Stimulated activated CD4-positive, alpha-beta T cell treated with anti-CD3 and anti-CD28 coated beads, Interleukin-15, amount 100 ng/mL, for 1 hour (primary cell): ENCODE measurements at regions not wholly inside any gene's neighbourhood (a gene's known extent, or its start where the extent isn't known, plus 50 kb on each side); places are given as distances from the start of the nearest gene placed in this dataset.
A peak's percentile ranks its signal among the peaks of the same experiment; 100 is the strongest.
"Not testable (repeated sequence)": the region's sequence is repeated elsewhere in the genome, so short reads cannot be mapped to it uniquely, and the experiment has no call there.

Source experiments
- DNase-seq, 2 donors: peaks; one replicate each; pipeline ENCODE4 v3.0.0-alpha.2; 2020; ENCODE audit warnings: low read depth in 1 of 2, low spot score in 1 of 2

DNA sequence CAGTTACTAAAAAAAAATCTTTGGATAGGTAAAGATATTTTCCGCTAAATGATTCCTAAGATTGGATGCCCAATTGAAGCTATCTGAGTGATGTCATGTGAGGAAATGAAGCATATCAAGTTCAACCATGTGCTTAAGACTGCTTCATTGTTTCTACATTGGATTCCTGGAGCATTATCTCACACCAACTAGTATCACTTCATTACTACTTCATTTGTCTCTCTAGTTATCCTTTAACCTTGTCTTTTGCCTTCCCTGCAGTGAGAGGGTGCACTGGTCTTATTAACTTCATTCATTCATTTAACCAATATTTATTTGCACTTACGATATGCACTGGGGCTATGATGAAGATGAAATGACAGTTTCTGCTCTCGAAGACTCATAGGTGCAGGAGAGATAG, 198.1 kb downstream of the SLC38A4 start:
- DNase-seq, result no peak

DNA sequence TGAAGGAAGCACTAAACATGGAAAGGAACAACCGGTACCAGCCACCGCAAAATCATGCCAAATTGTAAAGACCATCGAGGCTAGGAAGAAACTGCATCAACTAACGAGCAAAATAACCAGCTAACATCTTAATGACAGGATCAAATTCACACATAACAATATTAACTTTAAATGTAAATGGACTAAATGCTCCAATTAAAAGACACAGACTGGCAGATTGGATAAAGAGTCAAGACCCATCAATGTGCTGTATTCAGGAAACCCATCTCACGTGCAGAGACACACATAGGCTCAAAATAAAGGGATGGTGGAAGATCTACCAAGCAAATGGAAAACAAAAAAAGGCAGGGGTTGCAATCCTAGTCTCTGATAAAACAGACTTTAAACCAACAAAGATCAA, 206.3 kb downstream of the SLC38A4 start:
- not testable (repeated sequence) for DNase-seq

- DNase-seq, result not testable (repeated sequence)
Measured at GRCh38 chr12:46617737-46618136, 208.1 kb downstream of the SLC38A4 start.

DNA sequence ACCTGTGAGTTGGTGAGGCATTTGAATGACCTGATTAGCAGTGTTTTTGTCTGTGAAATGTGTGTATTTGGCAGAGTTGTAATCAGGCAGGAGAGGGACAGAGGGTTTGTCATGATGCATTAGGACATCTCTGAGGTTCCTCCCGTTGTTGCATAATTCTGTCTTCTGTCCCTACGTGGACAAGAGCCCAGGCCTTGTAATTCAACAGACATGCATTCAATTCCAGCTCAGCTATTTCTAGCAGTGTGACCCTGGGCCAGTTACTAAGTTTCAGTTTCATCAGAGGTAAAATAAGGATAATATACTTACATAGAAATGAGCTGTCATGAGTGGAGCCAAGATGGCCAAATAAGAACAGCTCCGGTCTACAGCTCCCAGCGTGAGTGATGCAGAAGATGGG, 208.6 kb downstream of the SLC38A4 start:
- no peak for DNase-seq

DNA sequence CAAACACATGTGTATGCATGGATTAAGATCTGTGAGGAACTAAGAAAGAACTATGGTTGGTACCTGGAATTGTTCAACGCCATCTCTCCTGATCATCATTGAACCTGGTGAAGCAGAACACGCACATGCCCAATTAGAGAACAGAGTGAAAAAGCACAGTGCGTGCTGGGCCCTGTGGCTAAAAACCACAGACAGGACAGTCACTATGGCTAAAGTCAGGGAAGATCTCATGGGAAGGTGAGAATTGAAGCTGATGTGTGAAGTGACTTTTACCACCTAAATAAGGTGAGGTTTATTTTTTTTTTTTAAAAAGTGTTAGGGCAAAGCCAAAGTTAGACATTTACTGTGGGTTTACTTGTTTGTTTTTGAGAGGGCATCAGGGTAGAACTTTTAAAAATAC, 215.0 kb downstream of the SLC38A4 start:
- no peak for DNase-seq

- DNase-seq, result no peak
Measured at GRCh38 chr12:46609674-46610073, 216.1 kb downstream of the SLC38A4 start.

DNA sequence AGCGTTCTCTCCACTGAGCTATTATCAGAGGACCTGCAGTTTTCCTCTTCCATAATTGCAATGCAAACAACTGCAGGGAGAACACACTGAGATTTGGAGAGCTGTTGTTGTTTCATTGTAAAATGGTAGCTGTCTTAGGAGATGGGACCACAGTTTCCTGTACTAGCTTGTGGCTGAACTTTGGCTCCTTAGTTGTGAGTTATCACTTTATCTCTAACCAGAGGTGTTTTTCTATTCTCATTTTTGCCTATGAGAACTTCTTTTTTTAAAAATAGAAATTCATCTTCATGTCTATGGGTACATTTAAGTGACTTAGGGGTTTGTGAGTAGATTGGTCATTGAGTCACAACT, 216.5 kb downstream of the SLC38A4 start:
- no peak for DNase-seq

- no peak for DNase-seq
Measured at GRCh38 chr12:46608431-46609272, 217.1 kb downstream of the SLC38A4 start.

DNA sequence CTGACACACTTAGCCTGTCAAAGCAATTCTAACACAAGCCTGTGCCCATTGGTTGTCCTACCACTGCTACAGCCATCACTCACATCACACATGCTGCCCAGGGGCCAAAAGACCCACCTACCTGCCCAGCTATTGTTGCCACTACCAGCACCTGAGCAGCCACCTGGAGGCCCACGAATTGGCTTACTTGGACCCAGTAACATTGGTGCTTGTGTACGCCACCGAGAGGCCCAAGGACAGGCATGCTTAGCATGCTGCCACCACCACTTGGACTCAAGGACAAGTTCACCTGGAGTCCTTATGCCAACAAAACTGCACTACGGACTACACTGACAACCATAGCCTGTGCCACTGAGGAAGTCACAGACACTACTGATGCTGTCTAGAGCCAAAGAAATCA, 221.1 kb downstream of the SLC38A4 start:
- no peak for DNase-seq

DNA sequence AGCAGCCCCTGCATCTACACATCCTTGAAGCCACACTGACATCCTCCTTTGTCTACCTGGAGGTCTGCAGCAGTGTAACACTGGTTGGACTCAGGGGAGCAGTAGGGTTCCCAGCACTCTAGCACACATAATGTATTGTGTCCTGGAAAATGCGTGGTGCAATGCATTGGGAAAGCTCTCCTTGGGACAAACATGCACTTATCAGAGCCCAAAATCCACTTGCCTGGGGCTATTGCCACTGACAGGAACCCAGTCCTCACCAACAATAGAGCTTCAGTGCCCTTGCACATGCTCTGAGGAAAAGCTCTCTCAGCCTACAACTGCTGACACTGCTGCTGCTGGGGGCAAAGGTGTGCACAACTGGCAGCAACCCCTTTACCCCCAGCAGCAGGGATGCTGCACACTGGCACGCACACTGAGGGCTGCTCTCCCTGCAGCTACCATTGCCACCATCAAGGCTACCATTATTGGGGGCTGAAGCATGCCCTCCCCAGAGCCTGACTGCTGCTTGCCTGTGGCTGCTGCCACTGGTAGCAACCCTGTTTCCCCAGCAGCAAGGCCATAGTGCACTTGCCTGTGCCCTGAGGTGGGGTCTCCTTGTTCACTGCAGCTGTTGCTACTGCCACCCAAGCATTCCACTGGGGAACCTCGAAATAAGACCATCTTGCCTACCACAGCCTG, 221.9 kb downstream of the SLC38A4 start:
- no peak for DNase-seq

DNA sequence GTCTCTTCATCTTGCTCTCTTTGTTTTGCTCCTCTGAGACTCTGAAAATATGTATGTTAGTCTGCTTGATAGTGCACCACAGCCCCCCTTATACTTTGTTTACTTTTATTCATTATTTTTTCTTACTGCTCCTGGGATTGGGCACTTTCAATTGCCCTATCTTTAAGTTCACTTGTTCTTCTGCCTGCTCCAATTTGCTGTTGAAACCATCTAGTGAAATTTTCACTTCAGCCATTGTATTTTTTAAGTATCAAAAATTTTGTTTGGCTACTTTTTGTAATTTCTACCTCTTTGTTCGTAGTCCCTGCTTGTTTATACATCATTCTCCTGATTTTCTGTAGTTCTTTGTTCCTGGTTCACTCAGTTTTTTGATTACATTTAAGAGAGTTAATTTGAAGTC, 223.3 kb downstream of the SLC38A4 start:
- DNase-seq, result no peak

DNA sequence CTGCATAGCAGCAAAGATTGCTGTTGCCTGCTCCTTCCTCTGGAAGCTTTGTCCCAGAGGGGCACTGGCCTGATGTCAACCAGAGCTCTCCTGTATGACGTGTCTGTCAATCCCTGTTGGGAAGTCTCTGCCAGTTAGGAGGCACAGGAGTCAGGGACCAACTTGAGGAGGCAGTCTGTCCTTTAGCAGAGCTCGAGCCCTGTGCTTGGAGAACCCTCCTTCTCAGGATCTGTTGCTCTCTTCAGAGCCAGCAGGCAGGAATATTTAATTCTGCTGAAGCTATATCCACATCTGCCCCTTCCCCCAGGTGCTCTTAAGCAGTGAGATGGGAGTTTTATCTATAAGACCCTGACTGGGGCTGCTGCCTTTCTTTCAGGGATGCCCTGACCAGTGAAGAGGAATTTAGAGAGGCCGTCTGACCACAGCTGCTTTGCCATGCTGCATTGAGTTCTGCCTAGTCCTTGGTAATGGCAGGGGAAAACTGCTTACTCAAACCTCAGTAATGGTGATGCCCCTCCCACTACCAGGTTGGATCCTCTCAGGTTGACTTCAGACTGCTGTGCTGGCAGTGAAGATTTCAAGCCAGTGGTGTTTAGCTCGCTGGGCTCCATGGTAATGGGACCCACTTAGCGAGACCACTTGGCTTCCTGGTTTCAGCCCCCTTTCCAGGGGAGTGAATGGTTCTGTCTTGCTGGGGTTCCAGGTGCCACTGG, 218.6 kb upstream of the SLC38A2 start:
- no peak for DNase-seq

DNA sequence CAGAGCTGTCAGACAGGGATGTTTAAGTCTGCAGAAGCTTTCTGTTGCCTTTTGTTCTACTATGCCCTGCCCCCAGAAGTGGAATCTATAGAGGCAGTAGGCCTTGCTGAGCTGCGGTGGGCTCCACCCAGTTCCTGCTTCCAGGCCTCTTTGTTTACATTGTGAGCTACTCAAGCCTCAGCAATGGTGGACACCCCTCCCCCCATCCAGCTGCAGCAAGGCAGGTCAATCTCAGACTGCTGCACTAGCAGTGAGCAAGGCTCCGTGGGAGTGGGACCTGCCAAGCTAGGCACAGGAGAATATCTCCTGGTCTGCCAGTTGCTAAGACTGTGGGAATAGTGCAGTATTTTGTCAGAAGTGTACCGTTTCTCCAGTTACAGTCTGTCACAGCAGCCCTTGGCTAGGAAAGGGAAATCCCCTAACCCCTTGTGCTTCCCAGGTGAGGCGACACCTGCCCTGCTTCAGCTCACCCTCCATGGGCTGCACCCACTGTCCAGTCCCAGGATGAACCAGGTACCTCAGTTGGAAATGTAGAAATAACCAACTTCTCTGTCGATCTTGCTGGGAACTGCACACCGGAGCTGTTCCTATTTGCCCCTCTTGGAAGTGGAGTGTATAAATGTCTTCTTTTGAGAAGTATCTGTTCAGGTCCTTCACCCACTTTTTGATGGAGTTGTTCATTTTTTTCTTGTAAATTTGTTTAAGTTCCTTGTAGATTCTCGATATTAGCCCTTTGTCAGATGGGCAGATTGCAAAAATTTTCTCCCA, 213.5 kb upstream of the SLC38A2 start:
- DNase-seq, result peak in 1 of 2 donors; percentile 13

DNA sequence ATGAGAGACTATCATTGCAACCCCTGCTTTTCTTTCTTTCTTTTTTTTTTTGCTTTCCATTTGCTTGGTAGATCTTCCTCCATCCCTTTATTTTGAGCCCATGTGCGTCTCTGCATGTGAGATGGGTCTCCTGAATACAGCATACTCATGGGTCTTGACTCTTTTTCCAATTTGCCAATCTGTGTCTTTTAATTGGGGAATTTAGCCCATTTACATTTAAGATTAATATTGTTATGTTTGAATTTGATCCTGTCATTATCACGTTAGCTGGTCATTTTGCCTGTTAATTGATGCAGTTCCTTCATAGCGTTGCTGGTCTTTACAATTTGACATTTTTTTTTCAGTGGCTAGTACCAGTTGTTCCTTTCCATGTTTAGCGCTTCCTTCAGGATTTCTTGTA, 211.5 kb upstream of the SLC38A2 start:
- DNase-seq, result not testable (repeated sequence)

DNA sequence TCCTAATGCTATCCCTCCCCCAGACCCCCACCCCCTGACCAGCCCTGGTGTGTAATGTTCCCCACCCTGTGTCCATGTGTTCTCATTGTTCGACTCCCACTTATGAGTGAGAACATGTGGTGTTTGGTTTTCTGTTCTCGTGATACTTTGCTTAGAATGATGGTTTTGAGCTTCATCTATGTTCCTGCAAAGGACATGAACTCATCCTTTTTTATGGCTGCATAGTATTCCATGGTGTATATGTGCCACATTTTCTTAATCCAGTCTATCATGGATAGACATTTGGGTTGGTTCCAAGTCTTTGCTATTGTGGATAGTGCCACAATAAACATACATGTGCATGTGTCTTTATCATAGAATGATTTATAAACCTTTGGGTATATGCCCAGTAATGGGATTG, 209.4 kb upstream of the SLC38A2 start:
- not testable (repeated sequence) for DNase-seq

DNA sequence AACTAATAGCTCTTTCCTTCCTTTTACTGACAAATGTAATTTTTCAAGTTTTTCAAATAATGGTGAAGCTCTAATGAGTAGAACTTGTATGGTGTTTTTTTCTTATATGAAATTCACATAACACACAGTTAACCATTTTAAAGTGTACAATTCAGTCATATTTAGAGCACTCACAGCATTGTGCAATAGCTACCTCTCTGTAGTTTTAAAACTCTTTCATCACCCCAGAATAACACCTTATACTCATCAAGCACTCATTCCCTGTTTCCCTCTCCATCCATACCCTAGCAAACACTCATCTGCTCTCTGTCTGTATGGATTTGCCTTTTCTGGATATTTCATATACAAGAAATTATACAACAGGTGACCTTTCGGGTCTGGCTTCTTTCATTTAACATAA, 207.9 kb upstream of the SLC38A2 start:
- DNase-seq, result no peak

- DNase-seq, result no peak
Measured at GRCh38 chr12:46579474-46579873, 206.9 kb upstream of the SLC38A2 start.

- no peak for DNase-seq
Measured at GRCh38 chr12:46578190-46578982, 205.8 kb upstream of the SLC38A2 start.

DNA sequence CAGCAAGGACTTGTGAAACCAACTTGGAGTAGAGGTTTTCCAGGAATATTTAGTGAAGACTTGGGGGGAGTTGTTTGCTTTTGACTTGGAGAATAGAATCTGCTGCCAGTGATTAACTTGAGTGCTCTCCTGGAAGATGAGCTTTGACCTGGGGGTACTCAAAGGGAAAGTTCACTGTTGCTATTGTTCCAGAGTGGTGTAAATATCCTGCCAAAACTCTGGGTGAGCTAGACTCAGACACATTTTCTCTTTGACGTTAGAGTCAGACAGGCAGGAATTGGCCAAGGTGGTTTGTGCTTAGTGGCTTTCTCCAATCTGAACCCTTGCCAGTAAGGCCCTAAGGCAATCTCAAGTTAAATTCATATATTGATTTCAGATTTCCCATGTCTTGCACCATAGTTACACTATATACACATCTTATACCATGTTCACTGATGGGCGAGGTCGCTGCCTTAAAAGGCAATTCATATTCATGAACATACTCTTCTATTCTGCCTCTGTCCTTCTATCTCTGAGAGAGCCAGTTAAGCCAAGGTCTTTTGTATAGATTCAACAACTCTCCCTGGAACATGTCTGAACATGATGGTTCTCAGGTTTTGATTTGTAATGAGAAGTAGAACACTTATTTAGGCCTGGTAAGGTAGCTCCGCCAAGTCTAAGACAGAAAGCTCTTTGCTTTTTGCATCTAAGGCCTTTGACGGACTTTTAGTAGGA, 204.6 kb upstream of the SLC38A2 start:
- DNase-seq, result no peak

DNA sequence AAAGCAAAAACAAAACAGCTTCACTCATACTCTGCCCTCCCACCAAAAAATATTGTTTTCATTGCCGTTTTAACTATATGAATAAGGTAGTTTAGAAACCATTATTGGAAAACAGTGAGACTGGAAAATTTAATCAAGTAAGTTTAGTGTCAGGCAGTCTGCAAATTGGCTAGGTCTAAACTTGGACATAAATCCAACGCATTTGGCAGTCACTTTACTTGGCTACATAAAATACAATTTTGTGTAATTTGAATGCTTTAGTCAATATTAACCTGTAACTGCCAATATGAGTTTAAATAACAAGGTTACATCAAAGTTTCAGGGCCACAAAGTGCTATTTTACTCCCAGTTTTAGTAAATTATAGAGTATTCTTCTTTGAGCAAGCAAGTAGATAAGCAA, 202.3 kb upstream of the SLC38A2 start:
- DNase-seq, result no peak
